ENCODE measurements at regions not wholly inside any gene's neighbourhood (a gene's known extent, or its start where the extent isn't known, plus 50 kb on each side); places are given as distances from the start of the nearest gene placed in this dataset.

- no peak for DNase-seq
- H3K27ac ChIP-seq = no peak overlapping the region
- intact Hi-C loops (cut with DNase I; ENCODE audit: low total_unique reads) = no loop called here
- no peaks in the 10 kb centered on the region for H3K36me3 ChIP-seq (ENCODE audit: low read depth, missing control alignments)
- H3K4me1 ChIP-seq = no peaks in the 10 kb centered on the region
- no peaks in the 10 kb centered on the region for H3K9me3 ChIP-seq
- no peak overlapping the region for H3K4me3 ChIP-seq
- no peak for TF ChIP-seq CTCF (IDR thresholded peaks at IDR 0.05)
- TF ChIP-seq POLR2A (IDR thresholded peaks at IDR 0.05) = no peak
- WGBS, 2 donors = 83 to 85% methylated on average over 13 of the region's 13 CpGs
- H3K27me3 ChIP-seq = no peaks in the 10 kb centered on the region
These were observed 146.2 kb upstream of the RFLNA start for GRCh38 chr12:124148481-124149273.

- TF ChIP-seq CTCF (IDR thresholded peaks at IDR 0.05) (no peak), POLR2A (IDR thresholded peaks at IDR 0.05) (no peak)
- WGBS, 2 donors = 87 to 94% methylated on average over 4 to 7 of the region's 7 CpGs
These were observed 145.6 kb upstream of the RFLNA start for GRCh38 chr12:124149287-124149686.

GRCh38 chr12:124150168-124150567, 144.7 kb upstream of the RFLNA start:
- no peak overlapping the region for H3K27ac ChIP-seq
- intact Hi-C loops (cut with DNase I; ENCODE audit: low total_unique reads) = no loop called here
- no peaks in the 10 kb centered on the region for H3K4me1 ChIP-seq
- no peak for TF ChIP-seq POLR2A (IDR thresholded peaks at IDR 0.05)
- TF ChIP-seq CTCF (IDR thresholded peaks at IDR 0.05) = no peak
- H3K36me3 ChIP-seq (ENCODE audit: low read depth, missing control alignments) = no peaks in the 10 kb centered on the region
- no peaks in the 10 kb centered on the region for H3K27me3 ChIP-seq
- no peaks in the 10 kb centered on the region for H3K9me3 ChIP-seq
- no peak overlapping the region for H3K4me3 ChIP-seq
- DNase-seq = no peak
- 70 to 72% methylated on average over 5 of the region's 5 CpGs for WGBS, 2 donors

More at GRCh38 chr12:124149287-124149686, 145.6 kb upstream of the RFLNA start:
- H3K4me1 ChIP-seq = no peaks in the 10 kb centered on the region
- no peaks in the 10 kb centered on the region for H3K9me3 ChIP-seq
- no peaks in the 10 kb centered on the region for H3K36me3 ChIP-seq (ENCODE audit: low read depth, missing control alignments)
- DNase-seq = no peak
- H3K27ac ChIP-seq = no peak overlapping the region
- no peaks in the 10 kb centered on the region for H3K27me3 ChIP-seq
- no peak overlapping the region for H3K4me3 ChIP-seq
- intact Hi-C loops (cut with DNase I; ENCODE audit: low total_unique reads) = no loop called here

- TF ChIP-seq POLR2A (IDR thresholded peaks at IDR 0.05) (no peak), CTCF (IDR thresholded peaks at IDR 0.05) (no peak)
- intact Hi-C loops (cut with DNase I; ENCODE audit: low total_unique reads) = no loop called here
- H3K36me3 ChIP-seq (ENCODE audit: low read depth, missing control alignments) = no peaks in the 10 kb centered on the region
- WGBS, 2 donors = 77 to 97% methylated on average over 5 of the region's 5 CpGs
- no peaks in the 10 kb centered on the region for H3K9me3 ChIP-seq
- no peak overlapping the region for H3K4me3 ChIP-seq
- H3K27me3 ChIP-seq = no peaks in the 10 kb centered on the region
- no peak for DNase-seq
- no peak overlapping the region for H3K27ac ChIP-seq
- H3K4me1 ChIP-seq = no peaks in the 10 kb centered on the region
These were observed 143.3 kb upstream of the RFLNA start for GRCh38 chr12:124151583-124151982.

- no peak overlapping the region for H3K27ac ChIP-seq
- no peak overlapping the region for H3K4me3 ChIP-seq
- H3K9me3 ChIP-seq = no peaks in the 10 kb centered on the region
- WGBS, 2 donors = 81 to 84% methylated on average over 8 of the region's 8 CpGs
- no peak for DNase-seq
- no peaks in the 10 kb centered on the region for H3K36me3 ChIP-seq (ENCODE audit: low read depth, missing control alignments)
- H3K4me1 ChIP-seq = no peaks in the 10 kb centered on the region
- intact Hi-C loops (cut with DNase I; ENCODE audit: low total_unique reads) = no loop called here
- H3K27me3 ChIP-seq = no peaks in the 10 kb centered on the region
- no peak for TF ChIP-seq CTCF (IDR thresholded peaks at IDR 0.05)
- no peak for TF ChIP-seq POLR2A (IDR thresholded peaks at IDR 0.05)
These were observed 142.2 kb upstream of the RFLNA start for GRCh38 chr12:124152731-124153130.

Measured in testis (tissue), 2 donors.